ENCODE measurements at regions not wholly inside any gene's neighbourhood (a gene's known extent, or its start where the extent isn't known, plus 50 kb on each side); places are given as distances from the start of the nearest gene placed in this dataset.

GRCh38 chr3:30069056-30069455 lies 537.3 kb upstream of the TGFBR2 start:
- ChIA-PET CTCF (interaction anchor here (2.4 kb wide), 1 partner anchor 27 kb away, joined by 7 read pairs; no protein-coding TSS in a partner anchor), POLR2A (no interaction called here)
- DNase-seq (ENCODE audit: low read depth, low spot score) = no peak
- no peak for TF ChIP-seq CTCF (IDR thresholded peaks at IDR 0.05; ENCODE audit: insufficient read depth, low read length, missing control alignments)
- no peak overlapping the region for H3K4me3 ChIP-seq (ENCODE audit: low read depth, low read length)

GRCh38 chr3:30073040-30073439 lies 533.4 kb upstream of the TGFBR2 start:
- DNase-seq (ENCODE audit: low read depth, low spot score) = no peak
- no peak for TF ChIP-seq CTCF (IDR thresholded peaks at IDR 0.05; ENCODE audit: insufficient read depth, low read length, missing control alignments)
- ChIA-PET CTCF (interaction anchor here (1.1 kb wide), 1 partner anchor 12 kb away, joined by 3 read pairs; no protein-coding TSS in a partner anchor), POLR2A (no interaction called here)
- H3K4me3 ChIP-seq (ENCODE audit: low read depth, low read length) = no peak overlapping the region

GRCh38 chr3:30073622-30074021 lies 532.8 kb upstream of the TGFBR2 start:
- no peak for TF ChIP-seq CTCF (IDR thresholded peaks at IDR 0.05; ENCODE audit: insufficient read depth, low read length, missing control alignments)
- ChIA-PET CTCF (interaction anchor here (1.0 to 1.2 kb wide), 3 partner anchors 13 to 620 kb away, joined by 3 to 5 read pairs (median 3); no protein-coding TSS in a partner anchor), POLR2A (no interaction called here)
- H3K4me3 ChIP-seq (ENCODE audit: low read depth, low read length) = no peak overlapping the region
- DNase-seq (ENCODE audit: low read depth, low spot score) = no peak

GRCh38 chr3:30075514-30075913 lies 530.9 kb upstream of the TGFBR2 start:
- TF ChIP-seq CTCF (IDR thresholded peaks at IDR 0.05; ENCODE audit: insufficient read depth, low read length, missing control alignments) = no peak
- ChIA-PET CTCF (interaction anchor here (0.8 kb wide), 1 partner anchor 33 kb away, joined by 3 read pairs; no protein-coding TSS in a partner anchor), POLR2A (no interaction called here)
- DNase-seq (ENCODE audit: low read depth, low spot score) = no peak
- H3K4me3 ChIP-seq (ENCODE audit: low read depth, low read length) = no peak overlapping the region

- POLR2A ChIA-PET = no interaction called here
- TF ChIP-seq CTCF (IDR thresholded peaks at IDR 0.05; ENCODE audit: insufficient read depth, low read length, missing control alignments) = no peak
- H3K4me3 ChIP-seq (ENCODE audit: low read depth, low read length) = no peak overlapping the region
- CTCF ChIA-PET = interaction anchor here (1.6 kb wide), 1 partner anchor 37 kb away, joined by 3 read pairs; no protein-coding TSS in a partner anchor
- no peak for DNase-seq (ENCODE audit: low read depth, low spot score)
Observed at GRCh38 chr3:30076899-30077298, 529.5 kb upstream of the TGFBR2 start.

- no peak for DNase-seq (ENCODE audit: low read depth, low spot score)
- ChIA-PET POLR2A (no interaction called here), CTCF (interaction anchor here (1.6 kb wide), 1 partner anchor 36 kb away, joined by 3 read pairs; no protein-coding TSS in a partner anchor)
- TF ChIP-seq CTCF (IDR thresholded peaks at IDR 0.05; ENCODE audit: insufficient read depth, low read length, missing control alignments) = no peak
- no peak overlapping the region for H3K4me3 ChIP-seq (ENCODE audit: low read depth, low read length)
Observed at GRCh38 chr3:30077746-30078145, 528.7 kb upstream of the TGFBR2 start.
